ENCODE measurements at regions not wholly inside any gene's neighbourhood (a gene's known extent, or its start where the extent isn't known, plus 50 kb on each side); places are given as distances from the start of the nearest gene placed in this dataset.

- Mint-ChIP-seq H3K4me3 (ENCODE audit: low read depth, unreplicated experiment) (no peak overlapping the region), H3K4me1 (ENCODE audit: low read depth, unreplicated experiment) (peaks cover 17% of the 10 kb centered on the region), H3K9me3 (ENCODE audit: low read depth, unreplicated experiment) (no peaks in the 10 kb centered on the region), H3K36me3 (ENCODE audit: insufficient read depth, unreplicated experiment) (peaks cover 6% of the 10 kb centered on the region), H3K27ac (ENCODE audit: unreplicated experiment) (no peak overlapping the region), H3K27me3 (ENCODE audit: unreplicated experiment) (no peaks in the 10 kb centered on the region)
- CTCF ChIA-PET, result interaction anchor here (1.0 kb wide), 1 partner anchor 86 kb away, joined by 3 read pairs; no protein-coding TSS in a partner anchor
- TF ChIP-seq, protein P1, sequence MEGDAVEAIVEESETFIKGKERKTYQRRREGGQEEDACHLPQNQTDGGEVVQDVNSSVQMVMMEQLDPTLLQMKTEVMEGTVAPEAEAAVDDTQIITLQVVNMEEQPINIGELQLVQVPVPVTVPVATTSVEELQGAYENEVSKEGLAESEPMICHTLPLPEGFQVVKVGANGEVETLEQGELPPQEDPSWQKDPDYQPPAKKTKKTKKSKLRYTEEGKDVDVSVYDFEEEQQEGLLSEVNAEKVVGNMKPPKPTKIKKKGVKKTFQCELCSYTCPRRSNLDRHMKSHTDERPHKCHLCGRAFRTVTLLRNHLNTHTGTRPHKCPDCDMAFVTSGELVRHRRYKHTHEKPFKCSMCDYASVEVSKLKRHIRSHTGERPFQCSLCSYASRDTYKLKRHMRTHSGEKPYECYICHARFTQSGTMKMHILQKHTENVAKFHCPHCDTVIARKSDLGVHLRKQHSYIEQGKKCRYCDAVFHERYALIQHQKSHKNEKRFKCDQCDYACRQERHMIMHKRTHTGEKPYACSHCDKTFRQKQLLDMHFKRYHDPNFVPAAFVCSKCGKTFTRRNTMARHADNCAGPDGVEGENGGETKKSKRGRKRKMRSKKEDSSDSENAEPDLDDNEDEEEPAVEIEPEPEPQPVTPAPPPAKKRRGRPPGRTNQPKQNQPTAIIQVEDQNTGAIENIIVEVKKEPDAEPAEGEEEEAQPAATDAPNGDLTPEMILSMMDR (IDR thresholded peaks at IDR 0.05; ENCODE audit: unreplicated experiment), result no peak
- no TSS peak for BruUV-seq (replicated peaks)
- no peak for DNase-seq
- intact Hi-C loops (cut with micrococcal nuclease; ENCODE audit: unreplicated experiment), result loop anchor here (5.0 kb wide), 2 partner anchors 75 to 495 kb away; no protein-coding TSS in a partner anchor
These were observed 140.8 kb downstream of the C9orf152 start for GRCh38 chr9:110066929-110067716.

DNA sequence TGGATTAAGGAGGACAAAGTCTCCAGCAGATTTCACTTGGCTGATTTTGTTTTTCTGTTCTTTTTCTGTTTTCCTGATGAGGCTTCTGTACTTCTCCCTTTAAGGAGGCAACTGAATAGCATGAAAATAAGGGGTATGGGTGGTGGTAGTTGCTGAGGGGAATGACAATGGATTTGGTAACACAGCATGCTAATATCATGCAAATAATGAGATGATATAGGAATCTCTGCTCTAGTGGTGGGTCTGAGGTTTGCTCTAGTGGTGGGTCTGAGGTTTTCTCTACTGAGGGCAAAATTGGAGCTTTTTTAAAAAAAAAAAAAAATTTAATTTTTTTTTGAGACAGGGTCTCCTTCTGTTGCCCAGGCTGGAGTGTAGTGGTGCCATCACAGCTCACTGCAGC is 139.7 kb downstream of the C9orf152 start:
- H3K27ac Mint-ChIP-seq (ENCODE audit: unreplicated experiment), result no peak overlapping the region
- DNase-seq, result no peak
- TF ChIP-seq, protein P1 (IDR thresholded peaks at IDR 0.05; ENCODE audit: unreplicated experiment), result no peak
- H3K27me3 Mint-ChIP-seq (ENCODE audit: unreplicated experiment), result no peaks in the 10 kb centered on the region
- peaks cover 6% of the 10 kb centered on the region for H3K36me3 Mint-ChIP-seq (ENCODE audit: insufficient read depth, unreplicated experiment)
- no peak overlapping the region for H3K4me3 Mint-ChIP-seq (ENCODE audit: low read depth, unreplicated experiment)
- peaks cover 17% of the 10 kb centered on the region for H3K4me1 Mint-ChIP-seq (ENCODE audit: low read depth, unreplicated experiment)
- no TSS peak for BruUV-seq (replicated peaks)
- intact Hi-C loops (cut with micrococcal nuclease; ENCODE audit: unreplicated experiment), result loop anchor here (5.0 kb wide), 2 partner anchors 74 to 496 kb away; no protein-coding TSS in a partner anchor
- CTCF ChIA-PET, result no interaction called here
- no peaks in the 10 kb centered on the region for H3K9me3 Mint-ChIP-seq (ENCODE audit: low read depth, unreplicated experiment)

GRCh38 chr9:110069326-110070248 is 138.4 kb downstream of the C9orf152 start:
- no peaks in the 10 kb centered on the region for H3K27me3 Mint-ChIP-seq (ENCODE audit: unreplicated experiment)
- no TSS peak for BruUV-seq (replicated peaks)
- CTCF ChIA-PET, result interaction anchor here (0.6 to 1.2 kb wide), 3 partner anchors 20 to 322 kb away, joined by 3 to 4 read pairs (median 4); no protein-coding TSS in a partner anchor
- peaks cover 6% of the 10 kb centered on the region for H3K36me3 Mint-ChIP-seq (ENCODE audit: insufficient read depth, unreplicated experiment)
- H3K4me1 Mint-ChIP-seq (ENCODE audit: low read depth, unreplicated experiment), result peaks cover 17% of the 10 kb centered on the region
- peak; percentile 28 for DNase-seq
- no peaks in the 10 kb centered on the region for H3K9me3 Mint-ChIP-seq (ENCODE audit: low read depth, unreplicated experiment)
- H3K27ac Mint-ChIP-seq (ENCODE audit: unreplicated experiment), result peak overlapping the region; percentile 85
- intact Hi-C loops (cut with micrococcal nuclease; ENCODE audit: unreplicated experiment), result loop anchor here (5.0 kb wide), 2 partner anchors 73 to 497 kb away; no protein-coding TSS in a partner anchor
- H3K4me3 Mint-ChIP-seq (ENCODE audit: low read depth, unreplicated experiment), result peak overlapping the region; percentile 47
- TF ChIP-seq, protein P1 (IDR thresholded peaks at IDR 0.05; ENCODE audit: unreplicated experiment), result no peak

DNA sequence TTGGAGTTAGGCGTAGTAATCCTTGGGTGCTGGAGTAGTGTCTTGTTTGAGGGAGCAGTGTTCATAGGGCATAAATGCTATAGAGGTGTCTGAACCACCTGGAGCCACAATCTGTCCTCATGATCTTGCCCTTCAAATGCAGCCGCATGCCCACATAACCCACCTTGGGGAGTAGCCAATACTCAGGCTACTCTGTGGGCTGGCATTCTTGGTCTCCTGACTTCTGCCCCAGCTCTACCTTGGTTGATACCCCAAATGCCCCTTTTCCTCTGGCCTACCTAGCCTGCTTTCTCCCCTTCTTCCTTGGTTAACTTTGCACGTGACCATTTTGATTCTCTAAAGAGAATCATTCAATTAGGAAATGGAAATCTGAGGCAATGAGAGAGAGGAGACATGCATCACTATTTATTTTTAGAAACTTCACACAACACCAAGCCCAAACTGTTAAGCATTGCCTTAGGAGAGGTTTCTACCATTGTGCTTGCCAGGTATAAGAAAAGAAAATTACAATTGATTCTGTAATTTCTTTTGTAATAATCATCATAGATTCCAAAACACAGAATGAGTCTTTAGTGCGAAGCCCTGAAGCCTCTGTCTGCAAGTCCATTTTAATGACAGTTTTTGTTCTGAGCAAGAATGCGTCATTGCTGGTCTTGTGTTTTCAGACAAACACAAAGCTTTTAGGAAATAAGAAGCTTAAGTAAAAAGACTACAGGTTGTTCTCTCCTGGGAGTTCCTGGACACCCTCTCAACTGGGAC is 135.2 kb downstream of the C9orf152 start:
- no peaks in the 10 kb centered on the region for H3K9me3 Mint-ChIP-seq (ENCODE audit: low read depth, unreplicated experiment)
- no peak overlapping the region for H3K27ac Mint-ChIP-seq (ENCODE audit: unreplicated experiment)
- BruUV-seq (replicated peaks), result no TSS peak
- TF ChIP-seq, protein P1 (IDR thresholded peaks at IDR 0.05; ENCODE audit: unreplicated experiment), result no peak
- CTCF ChIA-PET, result interaction anchor here (0.6 kb wide), 1 partner anchor 164 kb away, joined by 3 read pairs; no protein-coding TSS in a partner anchor
- no peak overlapping the region for H3K4me3 Mint-ChIP-seq (ENCODE audit: low read depth, unreplicated experiment)
- H3K27me3 Mint-ChIP-seq (ENCODE audit: unreplicated experiment), result no peaks in the 10 kb centered on the region
- no peak for DNase-seq
- peaks cover 6% of the 10 kb centered on the region for H3K36me3 Mint-ChIP-seq (ENCODE audit: insufficient read depth, unreplicated experiment)
- intact Hi-C loops (cut with micrococcal nuclease; ENCODE audit: unreplicated experiment), result no loop called here
- H3K4me1 Mint-ChIP-seq (ENCODE audit: low read depth, unreplicated experiment), result peaks cover 9% of the 10 kb centered on the region
